HepG2 (cell line): ENCODE measurements at regions not wholly inside any gene's neighbourhood (a gene's known extent, or its start where the extent isn't known, plus 50 kb on each side); places are given as distances from the start of the nearest gene placed in this dataset.

ENCODE experiments used
- BCL6 ChIP-seq: IDR thresholded peaks from 2 replicates; pipeline ENCODE4 v1.6.1; 2016; ENCODE audit warnings: missing genetic modification reagents, missing compliant biosample characterization
- ESRRA ChIP-seq: sonication (generic); formaldehyde crosslinking; IDR thresholded peaks from 2 replicates; pipeline ENCODE4 v1.5.1; 2020; ENCODE audit warnings: mild to moderate bottlenecking, low read depth, missing genetic modification reagents
- FIP1L1 ChIP-seq: fragments of 200-400 bp; formaldehyde crosslinking; IDR thresholded peaks from 2 replicates; pipeline ENCODE4 v1.6.1; 2018; ENCODE audit warnings: low read depth, mild to moderate bottlenecking, low read length, moderate library complexity, borderline replicate concordance; ENCODE audit not compliant: insufficient read depth
- GATAD2A ChIP-seq: IDR thresholded peaks from 2 replicates; pipeline ENCODE4 v1.6.1; 2016
- KLF16 ChIP-seq, 2 experiments: sonication (generic) in 1 of 2; formaldehyde crosslinking in 1 of 2; IDR thresholded peaks; 2 replicates each; pipeline versions ENCODE4 v1.6.1 to v1.8.0; 2016 to 2023; ENCODE audit warnings: missing genetic modification reagents in 2 of 2, missing compliant biosample characterization in 1 of 2
- NCOA2 ChIP-seq: sonication (generic); formaldehyde crosslinking; IDR thresholded peaks from 2 replicates; pipeline ENCODE4 v1.8.0; 2022; ENCODE audit warnings: inconsistent platforms
- NFIC ChIP-seq: IDR thresholded peaks from 2 replicates; pipeline ENCODE4 v1.6.1; 2012; ENCODE audit warnings: mild to moderate bottlenecking, low read length, inconsistent platforms
- NFYC ChIP-seq: IDR thresholded peaks from 2 replicates; pipeline ENCODE4 v1.6.1; 2016; ENCODE audit warnings: missing genetic modification reagents, missing compliant biosample characterization
- NR1H2 ChIP-seq: sonication (generic); formaldehyde crosslinking; IDR thresholded peaks from 2 replicates; pipeline ENCODE4 v1.8.1; 2022; ENCODE audit warnings: low read depth, missing genetic modification reagents, borderline replicate concordance
- RBFOX2 ChIP-seq: fragments of 200-400 bp; formaldehyde crosslinking; IDR thresholded peaks from 2 replicates; pipeline ENCODE4 v1.6.1; 2017; ENCODE audit warnings: low read depth, mild to moderate bottlenecking, low read length
- RFXANK ChIP-seq: IDR thresholded peaks from 2 replicates; pipeline ENCODE4 v1.6.1; 2016
- SALL1 ChIP-seq: sonication (generic); formaldehyde crosslinking; IDR thresholded peaks from 2 replicates; pipeline ENCODE4 v1.8.0; 2022; ENCODE audit warnings: mild to moderate bottlenecking, missing genetic modification reagents
- TBX2 ChIP-seq: sonication (generic); formaldehyde crosslinking; IDR thresholded peaks from 2 replicates; pipeline ENCODE4 v1.5.0; 2020; ENCODE audit warnings: missing genetic modification reagents, mild to moderate bottlenecking, borderline replicate concordance
- THYN1 ChIP-seq: sonication (generic); formaldehyde crosslinking; IDR thresholded peaks from 2 replicates; pipeline ENCODE4 v1.8.1; 2023; ENCODE audit warnings: low read depth, mild to moderate bottlenecking, moderate library complexity, missing genetic modification reagents, borderline replicate concordance
- ZBTB7B ChIP-seq: sonication (generic); formaldehyde crosslinking; IDR thresholded peaks from 2 replicates; pipeline ENCODE4 v1.4.0; 2020; ENCODE audit warnings: missing genetic modification reagents
- ZNF180 ChIP-seq: sonication (generic); formaldehyde crosslinking; IDR thresholded peaks from 2 replicates; pipeline ENCODE4 v1.4.0; 2020; ENCODE audit warnings: low read depth, missing genetic modification reagents, borderline replicate concordance
- ZNF331 ChIP-seq: sonication (generic); formaldehyde crosslinking; IDR thresholded peaks from 2 replicates; pipeline ENCODE4 v1.4.0; 2020; ENCODE audit warnings: missing genetic modification reagents
- TF ChIP-seq, protein P1 (sequence below): sonication (generic); formaldehyde crosslinking; IDR thresholded peaks from 2 replicates; pipeline ENCODE4 v1.5.1; 2020; ENCODE audit warnings: mild to moderate bottlenecking, missing genetic modification reagents, borderline replicate concordance
- TF ChIP-seq, protein P2 (sequence below), 2 experiments: sonication (generic) in 1 of 2; formaldehyde crosslinking in 1 of 2; IDR thresholded peaks; 2 replicates each; pipeline versions ENCODE4 v1.5.1 to v1.6.1; 2011 to 2020; ENCODE audit warnings: borderline replicate concordance in 1 of 2, low read depth in 1 of 2, low read length in 1 of 2, mild to moderate bottlenecking in 1 of 2, missing genetic modification reagents in 1 of 2, moderate library complexity in 1 of 2
- TF ChIP-seq, protein P3 (sequence below): sonication (generic); formaldehyde crosslinking; IDR thresholded peaks from 2 replicates; pipeline ENCODE4 v1.5.0; 2020; ENCODE audit warnings: mild to moderate bottlenecking, missing genetic modification reagents, borderline replicate concordance

DNA sequence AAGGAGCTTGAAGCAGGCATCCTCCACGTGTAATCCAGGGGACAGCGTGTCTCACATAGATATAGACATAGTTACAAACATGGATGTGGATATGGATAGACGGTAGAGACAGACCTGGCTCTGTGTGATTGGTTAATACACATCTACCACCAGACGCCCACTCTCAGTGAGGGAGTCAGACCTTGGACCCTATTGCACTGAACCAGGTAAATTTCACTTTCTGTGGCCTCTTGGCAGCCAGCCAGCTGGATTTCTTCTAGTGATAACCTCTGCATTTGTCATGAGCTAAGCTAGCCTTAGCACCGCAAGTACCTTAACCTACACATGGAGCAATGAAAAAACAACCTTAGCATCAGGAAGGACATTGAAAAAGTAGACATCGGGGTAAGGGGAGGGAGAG lies 79.2 kb upstream of the ACSL4 start (continued):
- TF ChIP-seq, protein P1, sequence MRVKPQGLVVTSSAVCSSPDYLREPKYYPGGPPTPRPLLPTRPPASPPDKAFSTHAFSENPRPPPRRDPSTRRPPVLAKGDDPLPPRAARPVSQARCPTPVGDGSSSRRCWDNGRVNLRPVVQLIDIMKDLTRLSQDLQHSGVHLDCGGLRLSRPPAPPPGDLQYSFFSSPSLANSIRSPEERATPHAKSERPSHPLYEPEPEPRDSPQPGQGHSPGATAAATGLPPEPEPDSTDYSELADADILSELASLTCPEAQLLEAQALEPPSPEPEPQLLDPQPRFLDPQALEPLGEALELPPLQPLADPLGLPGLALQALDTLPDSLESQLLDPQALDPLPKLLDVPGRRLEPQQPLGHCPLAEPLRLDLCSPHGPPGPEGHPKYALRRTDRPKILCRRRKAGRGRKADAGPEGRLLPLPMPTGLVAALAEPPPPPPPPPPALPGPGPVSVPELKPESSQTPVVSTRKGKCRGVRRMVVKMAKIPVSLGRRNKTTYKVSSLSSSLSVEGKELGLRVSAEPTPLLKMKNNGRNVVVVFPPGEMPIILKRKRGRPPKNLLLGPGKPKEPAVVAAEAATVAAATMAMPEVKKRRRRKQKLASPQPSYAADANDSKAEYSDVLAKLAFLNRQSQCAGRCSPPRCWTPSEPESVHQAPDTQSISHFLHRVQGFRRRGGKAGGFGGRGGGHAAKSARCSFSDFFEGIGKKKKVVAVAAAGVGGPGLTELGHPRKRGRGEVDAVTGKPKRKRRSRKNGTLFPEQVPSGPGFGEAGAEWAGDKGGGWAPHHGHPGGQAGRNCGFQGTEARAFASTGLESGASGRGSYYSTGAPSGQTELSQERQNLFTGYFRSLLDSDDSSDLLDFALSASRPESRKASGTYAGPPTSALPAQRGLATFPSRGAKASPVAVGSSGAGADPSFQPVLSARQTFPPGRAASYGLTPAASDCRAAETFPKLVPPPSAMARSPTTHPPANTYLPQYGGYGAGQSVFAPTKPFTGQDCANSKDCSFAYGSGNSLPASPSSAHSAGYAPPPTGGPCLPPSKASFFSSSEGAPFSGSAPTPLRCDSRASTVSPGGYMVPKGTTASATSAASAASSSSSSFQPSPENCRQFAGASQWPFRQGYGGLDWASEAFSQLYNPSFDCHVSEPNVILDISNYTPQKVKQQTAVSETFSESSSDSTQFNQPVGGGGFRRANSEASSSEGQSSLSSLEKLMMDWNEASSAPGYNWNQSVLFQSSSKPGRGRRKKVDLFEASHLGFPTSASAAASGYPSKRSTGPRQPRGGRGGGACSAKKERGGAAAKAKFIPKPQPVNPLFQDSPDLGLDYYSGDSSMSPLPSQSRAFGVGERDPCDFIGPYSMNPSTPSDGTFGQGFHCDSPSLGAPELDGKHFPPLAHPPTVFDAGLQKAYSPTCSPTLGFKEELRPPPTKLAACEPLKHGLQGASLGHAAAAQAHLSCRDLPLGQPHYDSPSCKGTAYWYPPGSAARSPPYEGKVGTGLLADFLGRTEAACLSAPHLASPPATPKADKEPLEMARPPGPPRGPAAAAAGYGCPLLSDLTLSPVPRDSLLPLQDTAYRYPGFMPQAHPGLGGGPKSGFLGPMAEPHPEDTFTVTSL (CRISPR knock-in tag): peak; percentile 58; the same call in 1 of the 2 replicates
- no peak for TF ChIP-seq NR1H2 (CRISPR knock-in tag)
- TF ChIP-seq NCOA2: peak; percentile 53
- 0 out of 2 replicates have a peak, but pooled peaks have one; percentile 29 for TF ChIP-seq ZBTB7B
- 0 out of 4 replicates have a peak, but pooled peaks of 1 of the 2 experiments have one; percentile 38 for TF ChIP-seq KLF16 (CRISPR knock-in tag; IDR thresholded peaks at IDR 0.05)
- TF ChIP-seq FIP1L1: no peak
- peak; percentile 57 for TF ChIP-seq GATAD2A
- TF ChIP-seq THYN1: no peak
- TF ChIP-seq ZNF331 (CRISPR knock-in tag): peak; percentile 49; the same call in 1 of the 2 replicates
- no peak for TF ChIP-seq NFYC (CRISPR knock-in tag)
- TF ChIP-seq NFIC: peak; percentile 79
- 0 out of 2 replicates have a peak, but pooled peaks have one; percentile 29 for TF ChIP-seq TBX2 (CRISPR knock-in tag)
- TF ChIP-seq, protein P2, sequence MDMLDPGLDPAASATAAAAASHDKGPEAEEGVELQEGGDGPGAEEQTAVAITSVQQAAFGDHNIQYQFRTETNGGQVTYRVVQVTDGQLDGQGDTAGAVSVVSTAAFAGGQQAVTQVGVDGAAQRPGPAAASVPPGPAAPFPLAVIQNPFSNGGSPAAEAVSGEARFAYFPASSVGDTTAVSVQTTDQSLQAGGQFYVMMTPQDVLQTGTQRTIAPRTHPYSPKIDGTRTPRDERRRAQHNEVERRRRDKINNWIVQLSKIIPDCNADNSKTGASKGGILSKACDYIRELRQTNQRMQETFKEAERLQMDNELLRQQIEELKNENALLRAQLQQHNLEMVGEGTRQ (IDR thresholded peaks at IDR 0.05; ENCODE audit: low read depth, low read length): no peak
- TF ChIP-seq, protein P2 (CRISPR knock-in tag; IDR thresholded peaks at IDR 0.05; ENCODE audit: borderline replicate concordance): no peak
- peak; percentile 74 for TF ChIP-seq SALL1 (CRISPR knock-in tag)
- TF ChIP-seq ESRRA (CRISPR knock-in tag): 0 out of 2 replicates have a peak, but pooled peaks have one; percentile 29
- no peak for TF ChIP-seq RFXANK (CRISPR knock-in tag)
- peak; percentile 46; the same call in 1 of the 2 replicates for TF ChIP-seq BCL6 (CRISPR knock-in tag)
- TF ChIP-seq RBFOX2: no peak
- TF ChIP-seq ZNF180 (CRISPR knock-in tag): no peak
- TF ChIP-seq, protein P3, sequence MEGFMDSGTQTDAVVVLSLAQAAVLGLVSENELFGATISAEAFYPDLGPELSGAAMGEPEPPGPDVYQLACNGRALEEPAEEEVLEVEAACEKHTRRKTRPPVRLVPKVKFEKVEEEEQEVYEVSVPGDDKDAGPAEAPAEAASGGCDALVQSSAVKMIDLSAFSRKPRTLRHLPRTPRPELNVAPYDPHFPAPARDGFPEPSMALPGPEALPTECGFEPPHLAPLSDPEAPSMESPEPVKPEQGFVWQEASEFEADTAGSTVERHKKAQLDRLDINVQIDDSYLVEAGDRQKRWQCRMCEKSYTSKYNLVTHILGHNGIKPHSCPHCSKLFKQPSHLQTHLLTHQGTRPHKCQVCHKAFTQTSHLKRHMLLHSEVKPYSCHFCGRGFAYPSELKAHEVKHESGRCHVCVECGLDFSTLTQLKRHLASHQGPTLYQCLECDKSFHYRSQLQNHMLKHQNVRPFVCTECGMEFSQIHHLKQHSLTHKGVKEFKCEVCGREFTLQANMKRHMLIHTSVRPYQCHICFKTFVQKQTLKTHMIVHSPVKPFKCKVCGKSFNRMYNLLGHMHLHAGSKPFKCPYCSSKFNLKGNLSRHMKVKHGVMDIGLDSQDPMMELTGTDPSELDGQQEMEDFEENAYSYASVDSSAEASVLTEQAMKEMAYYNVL (CRISPR knock-in tag): peak; percentile 37; the same call in 1 of the 2 replicates
